Endothelial cell of umbilical vein (primary cell): ENCODE measurements at regions not wholly inside any gene's neighbourhood (a gene's known extent, or its start where the extent isn't known, plus 50 kb on each side); places are given as distances from the start of the nearest gene placed in this dataset.

Experiments used
- MYC ChIP-seq: IDR thresholded peaks from one replicate; pipeline ENCODE4 v1.6.1; 2011; ENCODE audit warnings: mild to moderate bottlenecking, low read depth, low read length
- POLR2A ChIP-seq: IDR thresholded peaks from 2 replicates; pipeline ENCODE4 v1.6.1; 2012; ENCODE audit warnings: low read depth, mild to moderate bottlenecking, control low read depth, low read length
- POLR2AphosphoS5 ChIP-seq: IDR thresholded peaks from 2 replicates; pipeline ENCODE4 v1.6.1; 2012; ENCODE audit warnings: low read depth, mild to moderate bottlenecking, control low read depth, low read length, moderate library complexity; ENCODE audit not compliant: insufficient read depth
- TF ChIP-seq, protein P1 (sequence below), 2 donors: IDR thresholded peaks; 1 replicate in 1 of 2; 2 replicates in 1 of 2; pipeline ENCODE4 v1.5.1; 2011; ENCODE audit warnings: low read length in 2 of 2, mild to moderate bottlenecking in 2 of 2, moderate library complexity in 2 of 2, control low read depth in 1 of 2, inconsistent platforms in 1 of 2, low read depth in 1 of 2; ENCODE audit not compliant: insufficient read depth in 1 of 2; ENCODE audit errors: extremely low read depth in 1 of 2

DNA sequence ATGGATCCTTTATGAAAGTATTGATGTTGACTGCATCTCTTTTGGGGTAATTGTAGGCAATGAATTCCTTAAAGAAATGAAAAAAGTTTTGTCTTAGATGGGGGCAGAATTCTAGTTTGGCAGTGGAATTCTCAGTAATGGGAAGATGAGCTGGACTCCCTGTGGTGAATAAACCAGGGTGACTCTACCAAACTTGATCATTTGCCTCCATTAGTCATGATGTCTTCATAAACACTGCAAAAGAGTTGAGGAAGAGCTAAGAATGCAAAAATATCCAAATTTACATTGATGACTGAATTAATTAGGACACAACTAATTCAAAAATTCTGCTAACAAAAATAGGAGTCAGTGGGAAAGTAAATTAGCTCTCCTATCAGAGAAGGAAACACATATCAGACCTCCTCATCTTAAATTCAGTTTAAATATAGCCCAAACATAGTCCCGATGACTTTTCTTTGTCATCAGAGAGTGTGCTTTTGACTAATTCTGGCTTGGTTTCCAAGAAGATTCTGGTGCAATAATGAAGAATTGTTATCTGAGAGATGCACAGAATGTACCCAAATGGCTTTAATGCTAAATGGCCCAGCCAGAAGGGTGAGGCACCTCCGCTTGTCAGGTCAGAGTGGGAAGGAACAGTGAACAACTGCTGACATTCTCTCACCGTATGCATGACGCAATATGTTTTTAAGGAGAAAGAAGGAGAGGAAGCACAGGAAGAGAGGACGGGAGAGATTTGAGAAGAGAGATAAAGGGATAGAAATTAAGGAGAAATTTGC, 525.1 kb downstream of the LMO4 start:
- TF ChIP-seq POLR2A (no peak), MYC (no peak), POLR2AphosphoS5 (no peak)
- TF ChIP-seq, protein P1, sequence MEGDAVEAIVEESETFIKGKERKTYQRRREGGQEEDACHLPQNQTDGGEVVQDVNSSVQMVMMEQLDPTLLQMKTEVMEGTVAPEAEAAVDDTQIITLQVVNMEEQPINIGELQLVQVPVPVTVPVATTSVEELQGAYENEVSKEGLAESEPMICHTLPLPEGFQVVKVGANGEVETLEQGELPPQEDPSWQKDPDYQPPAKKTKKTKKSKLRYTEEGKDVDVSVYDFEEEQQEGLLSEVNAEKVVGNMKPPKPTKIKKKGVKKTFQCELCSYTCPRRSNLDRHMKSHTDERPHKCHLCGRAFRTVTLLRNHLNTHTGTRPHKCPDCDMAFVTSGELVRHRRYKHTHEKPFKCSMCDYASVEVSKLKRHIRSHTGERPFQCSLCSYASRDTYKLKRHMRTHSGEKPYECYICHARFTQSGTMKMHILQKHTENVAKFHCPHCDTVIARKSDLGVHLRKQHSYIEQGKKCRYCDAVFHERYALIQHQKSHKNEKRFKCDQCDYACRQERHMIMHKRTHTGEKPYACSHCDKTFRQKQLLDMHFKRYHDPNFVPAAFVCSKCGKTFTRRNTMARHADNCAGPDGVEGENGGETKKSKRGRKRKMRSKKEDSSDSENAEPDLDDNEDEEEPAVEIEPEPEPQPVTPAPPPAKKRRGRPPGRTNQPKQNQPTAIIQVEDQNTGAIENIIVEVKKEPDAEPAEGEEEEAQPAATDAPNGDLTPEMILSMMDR (IDR thresholded peaks at IDR 0.05; ENCODE audit: extremely low read depth in 1 of 2, insufficient read depth in 1 of 2, low read depth in 1 of 2, low read length in 2 of 2): no peak
